Karpas-422 (cell line): ENCODE measurements at regions not wholly inside any gene's neighbourhood (a gene's known extent, or its start where the extent isn't known, plus 50 kb on each side); places are given as distances from the start of the nearest gene placed in this dataset.

Source experiments
- DNase-seq: peaks from one replicate; pipeline ENCODE4 v3.0.0-alpha.2; 2015
- H2AFZ ChIP-seq: fragments of 200-600 bp; sonication (generic); 2 replicates; pipeline ENCODE4 v1.6.1; 2014; ENCODE audit warnings: antibody characterized with exemption, low read length, mixed read lengths
- H3K27ac ChIP-seq: fragments of 200-600 bp; sonication (generic); 2 replicates; pipeline ENCODE4 v1.5.1; 2014; ENCODE audit warnings: mild to moderate bottlenecking, low read length, moderate library complexity
- H3K27me3 ChIP-seq: fragments of 200-600 bp; sonication (generic); 2 replicates; pipeline ENCODE4 v1.6.1; 2014; ENCODE audit warnings: low read length, mixed read lengths
- H3K36me3 ChIP-seq: fragments of 200-600 bp; sonication (generic); 2 replicates; pipeline ENCODE4 v1.6.1; 2014; ENCODE audit warnings: low read length, mixed read lengths; ENCODE audit not compliant: insufficient read depth
- H3K4me1 ChIP-seq: fragments of 200-600 bp; sonication (generic); 2 replicates; pipeline ENCODE4 v1.6.1; 2014; ENCODE audit warnings: mild to moderate bottlenecking, low read length, mixed read lengths
- H3K4me2 ChIP-seq: fragments of 200-600 bp; sonication (generic); 2 replicates; pipeline ENCODE4 v1.6.1; 2014; ENCODE audit warnings: low read length, low read depth, mild to moderate bottlenecking; ENCODE audit not compliant: poor library complexity, severe bottlenecking
- H3K4me3 ChIP-seq: fragments of 200-600 bp; sonication (generic); 2 replicates; pipeline ENCODE4 v1.5.1; 2014; ENCODE audit warnings: mild to moderate bottlenecking, antibody characterized with exemption, low read length, mixed read lengths
- H3K79me2 ChIP-seq: fragments of 200-600 bp; sonication (generic); 2 replicates; pipeline ENCODE4 v1.6.1; 2014; ENCODE audit warnings: mild to moderate bottlenecking, low read length, mixed read lengths
- H3K9ac ChIP-seq: fragments of 200-600 bp; sonication (generic); 2 replicates; pipeline ENCODE4 v1.6.0; 2014; ENCODE audit warnings: low read length
- H3K9me2 ChIP-seq: fragments of 200-600 bp; sonication (generic), shearing (Covaris generic); replicated peaks from 2 replicates; pipeline ENCODE4 v1.6.0; 2014; ENCODE audit warnings: mild to moderate bottlenecking, low read length, moderate library complexity; ENCODE audit not compliant: insufficient read depth
- H3K9me3 ChIP-seq: fragments of 300-700, 200-600 bp; sonication (generic); 2 replicates; pipeline ENCODE4 v1.6.1; 2014; ENCODE audit warnings: low read length, mixed read lengths
- H4K20me1 ChIP-seq: fragments of 200-600 bp; sonication (generic); 2 replicates; pipeline ENCODE4 v1.6.1; 2014; ENCODE audit warnings: mild to moderate bottlenecking, antibody characterized with exemption, low read length, low read depth; ENCODE audit not compliant: insufficient read depth

- Histone ChIP-seq H3K9me2 (no peaks in the 10 kb centered on the region), H3K27me3 (no peaks in the 10 kb centered on the region), H3K4me1 (no peaks in the 10 kb centered on the region), H3K4me3 (no peak overlapping the region), H3K36me3 (no peaks in the 10 kb centered on the region), H3K27ac (no peak overlapping the region), H4K20me1 (no peaks in the 10 kb centered on the region), H3K9me3 (no peaks in the 10 kb centered on the region), H3K79me2 (no peaks in the 10 kb centered on the region), H3K4me2 (no peak overlapping the region), H2AFZ (no peak overlapping the region), H3K9ac (no peak overlapping the region)
- DNase-seq: no peak
These were observed 316.9 kb downstream of the TEX29 start for GRCh38 chr13:111637365-111637764.

- Histone ChIP-seq H3K9me2 (no peaks in the 10 kb centered on the region), H3K79me2 (no peaks in the 10 kb centered on the region), H4K20me1 (no peaks in the 10 kb centered on the region), H3K9me3 (no peaks in the 10 kb centered on the region), H3K27ac (no peak overlapping the region), H2AFZ (no peak overlapping the region), H3K4me1 (no peaks in the 10 kb centered on the region), H3K9ac (no peak overlapping the region), H3K4me2 (no peak overlapping the region), H3K36me3 (no peaks in the 10 kb centered on the region), H3K27me3 (no peaks in the 10 kb centered on the region), H3K4me3 (no peak overlapping the region)
- no peak for DNase-seq
These were observed 317.8 kb downstream of the TEX29 start for GRCh38 chr13:111638233-111638632.

GRCh38 chr13:111639196-111639705, 318.8 kb downstream of the TEX29 start:
- Histone ChIP-seq H3K36me3 (no peaks in the 10 kb centered on the region), H3K4me1 (no peaks in the 10 kb centered on the region), H3K9ac (no peak overlapping the region), H2AFZ (no peak overlapping the region), H3K9me3 (no peaks in the 10 kb centered on the region), H3K4me2 (no peak overlapping the region), H3K27ac (no peak overlapping the region), H4K20me1 (no peaks in the 10 kb centered on the region), H3K79me2 (no peaks in the 10 kb centered on the region), H3K9me2 (no peaks in the 10 kb centered on the region), H3K4me3 (no peak overlapping the region), H3K27me3 (no peaks in the 10 kb centered on the region)
- no peak for DNase-seq

GRCh38 chr13:111640006-111640405, 319.6 kb downstream of the TEX29 start:
- Histone ChIP-seq H2AFZ (no peak overlapping the region), H3K27me3 (no peaks in the 10 kb centered on the region), H3K4me1 (no peaks in the 10 kb centered on the region), H3K79me2 (no peaks in the 10 kb centered on the region), H3K36me3 (no peaks in the 10 kb centered on the region), H3K9ac (no peak overlapping the region), H3K9me3 (no peaks in the 10 kb centered on the region), H3K4me3 (no peak overlapping the region), H3K27ac (no peak overlapping the region), H3K4me2 (no peak overlapping the region), H3K9me2 (no peaks in the 10 kb centered on the region), H4K20me1 (no peaks in the 10 kb centered on the region)
- no peak for DNase-seq

DNA sequence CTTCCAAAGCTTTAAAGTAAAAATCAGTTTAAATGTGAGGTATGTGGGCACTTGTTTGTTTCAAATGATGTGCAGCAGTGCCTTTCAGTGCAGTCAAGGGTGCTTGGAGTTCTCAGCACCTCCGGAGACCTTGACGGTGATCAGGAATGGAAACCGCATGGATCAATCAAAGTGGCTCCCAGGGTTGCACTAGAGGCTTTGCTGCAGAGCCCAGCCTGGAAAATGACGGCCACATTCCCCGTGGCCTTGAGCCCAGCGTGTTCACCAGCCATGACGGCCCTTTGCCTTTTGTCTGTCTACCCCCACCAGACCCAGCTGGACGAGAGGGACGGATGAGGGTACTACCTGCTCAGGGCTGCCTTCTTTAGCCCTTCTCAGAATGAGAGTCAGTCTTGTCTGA, 320.0 kb downstream of the TEX29 start:
- no peaks in the 10 kb centered on the region for H3K9me3 ChIP-seq
- no peak overlapping the region for H3K9ac ChIP-seq
- H3K4me1 ChIP-seq: no peaks in the 10 kb centered on the region

DNA sequence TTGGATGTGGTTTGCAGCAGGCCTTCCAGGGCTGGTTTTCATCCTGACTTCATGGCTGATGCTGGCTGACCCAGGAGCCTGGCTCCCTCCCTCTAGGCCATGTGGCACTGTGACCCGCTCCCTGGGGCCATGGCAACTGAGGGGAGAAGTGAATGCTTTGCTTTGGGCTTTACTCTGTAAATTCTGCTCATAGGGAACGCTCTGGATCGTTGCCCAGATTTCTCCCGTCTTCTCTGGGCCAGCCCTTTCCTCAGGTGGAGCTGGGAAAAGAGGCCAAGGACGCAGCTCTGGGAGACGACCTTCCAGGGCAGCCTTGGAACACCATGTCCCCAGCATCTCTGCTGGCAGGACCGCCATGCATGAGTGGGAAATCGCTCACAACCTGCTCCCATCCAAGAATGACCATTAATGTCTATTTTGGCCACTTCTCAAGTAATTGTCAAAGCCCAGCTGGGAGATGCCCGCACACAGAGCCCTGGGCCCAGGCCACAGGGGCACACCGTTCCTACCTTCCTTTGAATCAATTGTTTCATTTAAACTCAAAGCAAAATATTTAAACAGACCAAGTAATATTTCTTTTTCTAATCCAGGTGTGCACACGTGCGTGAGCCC, 321.8 kb downstream of the TEX29 start:
- Histone ChIP-seq H4K20me1 (no peaks in the 10 kb centered on the region), H3K9me2 (no peaks in the 10 kb centered on the region), H3K79me2 (no peaks in the 10 kb centered on the region), H3K9me3 (no peaks in the 10 kb centered on the region), H3K27me3 (no peaks in the 10 kb centered on the region), H2AFZ (no peak overlapping the region), H3K4me3 (no peak overlapping the region), H3K4me2 (no peak overlapping the region), H3K36me3 (no peaks in the 10 kb centered on the region), H3K27ac (no peak overlapping the region), H3K4me1 (no peaks in the 10 kb centered on the region), H3K9ac (no peak overlapping the region)
- DNase-seq: no peak

More for the DNA sequence above, 320.0 kb downstream of the TEX29 start:
- H3K9me2 ChIP-seq: no peaks in the 10 kb centered on the region
- no peak overlapping the region for H3K4me2 ChIP-seq
- no peak overlapping the region for H3K4me3 ChIP-seq
- no peaks in the 10 kb centered on the region for H3K79me2 ChIP-seq
- DNase-seq: no peak
- no peak overlapping the region for H3K27ac ChIP-seq
- no peak overlapping the region for H2AFZ ChIP-seq
- no peaks in the 10 kb centered on the region for H3K27me3 ChIP-seq
- no peaks in the 10 kb centered on the region for H3K36me3 ChIP-seq
- H4K20me1 ChIP-seq: no peaks in the 10 kb centered on the region

DNA sequence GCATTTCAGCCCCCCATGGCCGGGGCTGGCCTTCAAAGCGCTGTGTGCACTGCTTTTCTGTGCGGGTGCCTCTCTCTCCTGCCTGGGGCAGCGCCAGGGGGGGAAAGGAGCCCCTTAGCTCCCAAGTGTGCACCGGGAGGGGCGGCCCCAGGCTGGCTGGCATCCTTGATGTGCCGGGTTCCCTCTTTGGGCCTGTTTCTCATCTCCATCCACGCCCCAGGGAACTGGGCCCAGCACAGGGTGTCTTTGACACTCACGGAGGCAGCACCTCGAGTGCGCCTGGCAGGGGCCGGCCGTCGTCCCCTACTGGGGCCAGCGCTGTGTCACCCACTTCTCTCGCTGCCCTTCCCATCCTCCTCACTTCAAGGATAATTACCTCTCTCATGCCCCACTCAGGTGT, 324.3 kb downstream of the TEX29 start:
- Histone ChIP-seq H3K9ac (no peak overlapping the region), H3K79me2 (no peaks in the 10 kb centered on the region), H3K27ac (no peak overlapping the region), H3K9me3 (no peaks in the 10 kb centered on the region), H3K4me3 (no peak overlapping the region), H3K36me3 (no peaks in the 10 kb centered on the region), H3K9me2 (no peaks in the 10 kb centered on the region), H3K27me3 (no peaks in the 10 kb centered on the region), H3K4me1 (no peaks in the 10 kb centered on the region), H2AFZ (no peak overlapping the region), H3K4me2 (no peak overlapping the region), H4K20me1 (no peaks in the 10 kb centered on the region)
- no peak for DNase-seq

DNA sequence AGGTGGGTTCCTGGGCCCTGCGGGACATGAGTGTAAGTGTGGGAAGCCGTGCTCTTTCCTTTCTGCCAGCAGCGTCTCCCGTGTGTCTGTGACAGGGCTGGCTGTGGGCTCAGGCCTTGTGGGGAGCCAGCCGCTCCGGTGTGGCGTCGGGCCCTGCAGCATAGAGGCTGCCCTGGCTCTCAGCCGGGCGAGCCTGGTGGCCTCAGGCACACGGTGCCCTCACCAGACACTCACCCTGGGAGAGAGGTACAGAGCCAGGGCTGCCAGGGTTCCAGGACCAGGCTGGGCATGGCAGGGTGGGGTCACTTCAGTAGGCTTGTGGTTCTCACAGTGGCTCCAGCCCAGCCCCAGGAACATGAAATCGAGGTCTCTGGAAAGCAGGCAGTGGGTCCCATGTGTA, 324.8 kb downstream of the TEX29 start:
- Histone ChIP-seq H3K4me3 (no peak overlapping the region), H2AFZ (no peak overlapping the region), H3K4me2 (no peak overlapping the region), H3K9me2 (no peaks in the 10 kb centered on the region), H3K4me1 (no peaks in the 10 kb centered on the region), H4K20me1 (no peaks in the 10 kb centered on the region), H3K27ac (no peak overlapping the region), H3K79me2 (no peaks in the 10 kb centered on the region), H3K27me3 (no peaks in the 10 kb centered on the region), H3K9ac (no peak overlapping the region), H3K9me3 (no peaks in the 10 kb centered on the region), H3K36me3 (no peaks in the 10 kb centered on the region)
- DNase-seq: no peak
